SHP77 treated with DMSO at 0.1 percent for 48 hours (cell line): ENCODE measurements at regions not wholly inside any gene's neighbourhood (a gene's known extent, or its start where the extent isn't known, plus 50 kb on each side); places are given as distances from the start of the nearest gene placed in this dataset.

Experiments used
- DNase-seq: peaks from one replicate; lab custom pipeline; 2025; lab: John Stamatoyannopoulos, UW

DNA sequence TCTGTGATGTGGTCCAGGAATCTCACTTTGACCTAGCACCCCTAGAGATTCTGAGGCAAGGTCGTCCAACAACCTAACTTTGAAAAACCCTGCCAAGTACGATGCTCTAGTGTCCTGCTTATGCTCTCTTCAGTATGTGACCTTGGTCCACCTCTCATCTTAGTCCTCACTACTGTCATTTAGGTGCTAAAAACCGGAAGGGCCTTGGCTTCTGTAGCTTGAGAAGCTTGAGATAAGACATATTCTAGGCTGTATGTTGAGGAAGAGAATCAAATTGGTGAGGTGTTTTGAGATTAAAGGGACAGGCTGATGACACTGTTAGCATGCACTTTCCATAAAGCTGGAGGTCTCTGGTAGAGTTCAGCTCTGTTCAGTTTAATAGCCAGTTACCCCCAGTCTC is 57.0 kb upstream of the MTPN start:
- no peak for DNase-seq

DNA sequence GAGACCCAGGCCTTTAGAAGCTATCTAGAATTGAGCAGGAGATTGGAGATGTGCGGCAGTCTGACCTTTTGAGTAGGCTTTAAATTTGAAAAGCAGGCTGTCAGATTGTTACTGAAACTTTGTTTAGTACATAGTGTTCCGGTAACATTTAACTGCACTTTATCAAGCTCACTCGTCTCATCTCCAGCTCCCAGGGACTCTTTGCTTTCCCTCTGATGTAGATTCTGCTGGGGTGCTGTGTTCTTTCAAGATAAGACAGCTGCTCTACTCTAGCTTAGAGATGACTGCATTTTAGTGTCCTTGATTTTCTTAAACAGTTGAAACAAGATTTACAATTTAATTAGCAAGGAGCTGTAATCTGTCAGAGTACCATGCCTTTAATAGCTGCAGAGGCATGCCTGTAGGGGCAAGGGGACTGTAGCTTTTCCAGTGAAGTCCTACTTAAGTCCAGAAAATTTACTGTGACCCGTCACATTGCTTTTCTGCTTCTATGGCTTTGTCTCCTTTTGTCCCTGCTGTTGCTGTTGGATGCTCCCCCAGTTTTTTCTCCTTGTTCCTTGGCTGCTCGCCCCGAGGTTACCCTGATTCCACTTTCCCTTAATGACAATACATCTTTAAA is 56.4 kb upstream of the MTPN start:
- DNase-seq = no peak

- no peak for DNase-seq
Observed at GRCh38 chr7:136030867-136031318, 53.7 kb upstream of the MTPN start.

- no peak for DNase-seq
Observed at GRCh38 chr7:136030330-136030729, 53.2 kb upstream of the MTPN start.

GRCh38 chr7:136027160-136027559 is 50.0 kb upstream of the MTPN start:
- DNase-seq = no peak
